NCI-H69 (cell line): ENCODE measurements at regions not wholly inside any gene's neighbourhood (a gene's known extent, or its start where the extent isn't known, plus 50 kb on each side); places are given as distances from the start of the nearest gene placed in this dataset.
"Not testable (repeated sequence)": the region's sequence is repeated elsewhere in the genome, so short reads cannot be mapped to it uniquely, and the experiment has no call there.

Source experiments
- DNase-seq: peaks from one replicate; lab custom pipeline; 2025; lab: John Stamatoyannopoulos, UW

DNA sequence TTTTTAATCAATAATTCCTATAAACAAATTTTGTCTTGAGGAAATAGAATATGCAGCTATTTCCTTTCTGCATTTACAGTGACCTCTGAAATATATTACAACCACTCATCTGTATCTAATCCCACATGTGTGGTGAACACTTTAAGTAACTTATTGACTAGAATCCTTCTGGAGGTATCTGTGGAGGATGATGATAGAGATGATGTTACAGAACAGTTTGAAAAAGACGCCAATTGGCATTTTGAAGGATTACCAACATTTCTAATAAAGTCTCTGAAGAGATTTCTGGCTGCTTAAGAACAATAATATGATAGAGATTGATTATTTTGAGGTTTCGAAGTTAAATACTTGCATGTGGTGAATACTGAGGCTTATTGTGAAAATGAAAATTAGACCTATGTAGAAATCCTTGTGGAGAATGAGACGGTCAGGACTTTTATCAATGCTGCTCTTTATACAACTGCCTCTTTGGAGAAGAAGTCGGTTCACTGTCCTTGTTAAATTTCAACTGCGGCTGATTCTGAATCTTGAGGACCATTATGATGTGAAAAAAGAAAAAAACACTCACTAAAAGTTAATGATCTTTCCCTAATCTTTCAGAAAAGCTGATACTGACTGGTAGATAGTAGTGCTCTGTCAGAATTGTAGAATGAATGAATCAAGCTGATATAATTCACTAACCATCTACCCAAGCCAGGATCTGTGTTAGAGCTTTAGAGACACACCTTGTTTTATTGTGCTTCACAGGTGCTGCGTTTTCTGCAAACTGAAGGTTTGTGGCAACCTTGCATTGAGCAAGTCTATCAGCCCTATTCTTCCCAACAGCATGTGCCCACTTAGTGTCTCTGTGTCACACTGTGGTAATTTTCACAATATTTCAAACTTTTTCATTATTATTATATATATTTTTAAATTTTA is 204.7 kb downstream of the SPRY1 start:
- no peak for DNase-seq

DNA sequence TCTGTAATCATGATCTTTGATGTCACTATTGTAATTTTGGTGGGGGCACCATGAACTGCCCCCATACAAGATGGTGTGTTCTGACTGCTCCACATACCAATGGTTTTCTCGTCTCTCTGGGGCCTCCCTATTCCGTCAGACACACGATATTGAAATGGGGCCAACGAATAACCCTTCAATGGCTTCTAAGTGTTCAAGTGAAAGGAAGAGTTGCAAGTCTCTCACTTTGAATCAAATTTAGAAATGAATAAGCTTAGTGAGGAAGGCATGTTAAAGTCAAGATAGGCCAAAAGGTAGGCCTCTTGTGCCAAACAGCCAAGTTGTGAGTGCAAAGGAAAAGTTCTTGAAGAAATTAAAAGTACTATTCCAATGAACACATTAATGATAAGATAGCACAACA is 205.4 kb downstream of the SPRY1 start:
- no peak for DNase-seq

- peak; percentile 9 for DNase-seq
These were observed 206.6 kb downstream of the SPRY1 start for GRCh38 chr4:123603165-123603564.

DNA sequence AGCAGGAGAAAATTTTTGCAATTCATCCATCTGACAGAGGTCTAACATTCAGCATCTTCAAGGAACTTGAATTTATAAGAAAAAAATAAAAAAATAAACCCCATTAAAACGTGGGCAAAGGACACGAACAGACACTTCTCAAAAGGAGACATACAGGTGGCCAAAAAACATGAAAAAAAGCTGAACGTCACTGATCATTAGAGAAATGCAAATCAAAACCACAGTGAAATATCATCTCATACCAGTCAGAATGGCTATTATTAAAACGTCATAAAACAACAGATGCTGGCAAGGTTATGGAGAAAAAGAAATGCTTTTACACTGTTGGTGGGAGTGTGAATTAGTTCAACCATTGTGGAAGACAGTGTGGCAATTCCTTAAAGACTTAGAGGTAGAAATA is 209.2 kb downstream of the SPRY1 start:
- not testable (repeated sequence) for DNase-seq

DNA sequence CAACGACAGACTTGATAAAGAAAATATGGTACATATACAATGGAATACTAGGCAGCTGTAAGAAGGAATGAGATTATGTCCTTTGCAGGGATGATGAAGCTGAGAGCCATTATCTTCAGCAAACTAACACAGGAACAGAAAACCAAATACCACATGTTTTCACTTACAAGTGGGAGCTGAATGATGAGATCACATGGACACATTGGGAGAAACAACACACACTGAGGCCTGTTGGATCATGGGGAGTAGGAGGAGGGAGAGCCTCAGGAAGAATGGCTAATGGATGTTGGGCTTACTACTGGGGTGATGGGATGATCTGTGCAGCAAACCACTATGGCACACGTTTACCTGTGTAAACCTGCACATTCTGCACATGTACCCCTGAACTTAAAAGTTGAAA is 209.7 kb downstream of the SPRY1 start:
- no peak for DNase-seq

DNA sequence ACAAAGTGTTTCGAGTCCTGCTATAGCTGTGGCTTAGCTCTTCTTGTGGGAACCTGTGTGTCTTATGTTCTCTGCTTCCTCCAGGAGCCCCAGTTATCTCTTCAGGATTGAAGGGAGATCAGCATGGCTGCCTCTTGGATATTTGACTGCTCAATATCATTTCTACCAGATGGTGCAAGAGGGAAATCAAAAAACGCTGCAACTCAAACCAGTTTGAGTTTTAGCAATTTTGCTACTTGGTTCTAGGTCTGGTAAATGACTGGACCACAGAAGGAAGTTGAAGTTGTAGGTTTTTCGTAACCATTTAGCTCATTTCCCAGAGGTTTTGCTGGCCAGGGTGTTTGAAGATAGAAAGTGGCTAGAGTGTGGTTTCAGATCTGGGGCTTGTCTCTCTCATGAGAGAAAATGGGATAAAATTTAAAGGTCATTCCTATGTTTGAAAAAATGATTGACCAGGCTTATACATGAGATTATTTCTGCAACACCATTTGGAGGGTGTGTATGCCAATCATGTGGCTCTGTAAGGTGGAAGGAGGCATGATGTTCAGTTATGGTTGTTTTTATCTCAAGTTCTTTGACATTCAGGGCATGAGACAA is 210.4 kb downstream of the SPRY1 start:
- no peak for DNase-seq

DNA sequence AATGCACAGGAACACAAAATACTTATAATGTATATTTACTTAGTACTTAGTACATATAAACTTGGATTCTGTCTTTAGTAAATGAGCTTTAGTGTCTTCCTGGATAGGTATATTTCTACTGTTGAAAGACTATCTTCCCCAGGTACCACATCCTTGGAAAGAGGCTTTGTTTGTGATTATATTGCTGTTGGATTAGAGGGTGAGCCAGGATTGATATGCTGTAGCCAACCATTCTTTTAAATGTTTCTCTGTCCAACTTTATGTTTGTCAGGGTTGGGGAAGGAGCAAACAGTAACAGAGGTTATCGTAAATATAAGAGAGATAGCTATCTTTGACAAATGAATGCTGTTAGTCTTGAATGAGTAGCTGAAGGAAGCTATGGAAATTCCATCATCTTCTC is 213.2 kb downstream of the SPRY1 start:
- no peak for DNase-seq

DNA sequence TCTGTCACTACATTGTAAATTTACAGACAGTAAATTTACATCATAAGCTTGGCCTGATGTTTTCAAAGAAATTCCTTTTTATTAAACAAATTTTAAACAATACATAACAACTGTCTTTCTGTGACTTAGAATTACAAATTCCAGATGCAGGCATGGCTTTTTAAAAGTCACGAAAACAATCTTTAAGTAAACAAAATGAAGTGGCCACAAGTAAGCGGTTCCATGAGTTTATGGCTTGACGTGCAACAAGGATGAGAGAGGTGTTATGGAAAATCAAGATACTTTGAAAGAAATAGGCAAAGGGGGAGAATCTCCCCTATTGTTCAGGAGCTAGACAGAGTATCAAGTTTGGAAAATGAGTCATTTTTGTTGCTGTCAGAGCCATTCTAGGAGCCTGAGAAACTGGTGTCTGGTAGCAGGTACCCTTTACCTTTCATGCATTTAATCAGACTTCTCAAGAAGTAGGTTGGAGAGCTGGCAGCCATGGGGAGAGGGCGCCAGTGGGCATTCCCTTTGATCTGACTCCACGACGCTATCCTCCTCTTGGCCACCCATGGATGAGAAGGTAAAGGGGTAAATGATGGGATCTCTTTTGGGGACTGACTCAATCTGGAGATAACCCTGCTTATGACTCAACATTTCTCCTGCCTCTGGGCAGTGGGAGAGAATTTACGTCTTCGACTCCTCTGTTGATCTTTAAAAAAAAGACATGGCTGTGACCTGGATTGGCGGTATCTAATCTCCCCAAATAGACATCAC is 217.2 kb downstream of the SPRY1 start:
- DNase-seq: no peak

- DNase-seq: no peak
These were observed 219.3 kb downstream of the SPRY1 start for GRCh38 chr4:123615901-123616300.

GRCh38 chr4:123616951-123617461 is 220.4 kb downstream of the SPRY1 start:
- peak; percentile 51 for DNase-seq

- DNase-seq: no peak
These were observed 221.2 kb downstream of the SPRY1 start for GRCh38 chr4:123617791-123618190.

- no peak for DNase-seq
These were observed 222.0 kb downstream of the SPRY1 start for GRCh38 chr4:123618606-123619005.

DNA sequence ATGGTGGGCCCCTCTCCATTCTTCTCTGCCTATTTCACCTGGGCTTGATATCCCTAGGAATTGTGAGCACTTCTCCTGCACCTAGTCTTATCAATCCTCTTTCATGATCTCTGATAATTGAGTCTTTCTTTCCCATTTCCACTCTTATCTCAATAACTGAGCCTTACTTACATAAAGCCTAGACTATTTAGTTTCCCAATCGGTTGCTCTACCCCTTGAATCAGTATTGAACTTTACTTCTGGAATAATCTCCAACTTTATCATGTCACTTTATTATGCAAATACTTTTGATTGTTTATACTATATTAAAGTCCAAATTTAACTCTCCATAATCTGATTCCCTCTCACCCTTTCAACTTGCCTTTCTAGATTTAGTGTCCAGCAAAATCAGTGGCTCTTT is 222.7 kb downstream of the SPRY1 start:
- no peak for DNase-seq

GRCh38 chr4:123619895-123620294 is 223.3 kb downstream of the SPRY1 start:
- DNase-seq: no peak

GRCh38 chr4:123621072-123621705 is 224.6 kb downstream of the SPRY1 start:
- no peak for DNase-seq

GRCh38 chr4:123622572-123622971 is 226.0 kb downstream of the SPRY1 start:
- DNase-seq: no peak

DNA sequence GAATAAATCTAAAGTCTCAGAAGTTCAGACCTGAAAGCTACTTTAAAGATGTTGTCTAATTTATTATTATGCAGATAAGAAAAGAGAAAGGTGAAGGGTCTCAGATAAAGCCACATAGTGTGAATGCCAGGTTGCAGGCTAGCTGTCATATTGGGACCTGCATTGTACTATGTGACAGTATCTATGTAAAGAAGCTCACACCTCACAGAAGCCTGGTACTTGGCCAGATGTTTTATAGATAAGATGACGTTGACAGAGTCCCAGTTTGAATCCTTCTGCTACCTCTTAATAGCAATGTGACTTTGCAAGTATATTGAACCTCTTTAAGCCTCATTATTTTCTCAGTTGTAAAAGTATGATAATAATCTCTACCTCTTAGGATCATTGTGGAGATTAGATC is 227.0 kb downstream of the SPRY1 start:
- no peak for DNase-seq

DNA sequence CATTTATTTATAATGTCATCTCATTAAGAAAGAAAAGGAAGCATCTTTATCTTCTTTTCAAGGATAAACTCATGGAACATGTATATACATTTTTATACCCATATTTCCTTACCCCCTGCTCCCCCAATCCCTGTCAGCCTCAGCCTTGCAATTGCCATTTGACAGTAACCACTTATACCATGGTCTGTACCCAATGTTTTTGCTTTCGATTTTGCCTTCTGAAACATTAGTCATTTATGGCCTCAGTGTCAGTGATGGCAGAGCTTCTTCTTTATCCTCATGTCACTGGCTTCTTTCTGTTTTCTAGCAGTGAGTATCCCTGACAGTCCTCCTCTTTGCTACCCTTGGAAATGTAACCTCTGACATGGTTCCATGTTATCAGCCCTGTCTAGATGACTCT is 228.4 kb downstream of the SPRY1 start:
- DNase-seq: no peak

- no peak for DNase-seq
These were observed 231.7 kb downstream of the SPRY1 start for GRCh38 chr4:123628288-123628687.

GRCh38 chr4:123631786-123632692 is 235.4 kb downstream of the SPRY1 start:
- no peak for DNase-seq

DNA sequence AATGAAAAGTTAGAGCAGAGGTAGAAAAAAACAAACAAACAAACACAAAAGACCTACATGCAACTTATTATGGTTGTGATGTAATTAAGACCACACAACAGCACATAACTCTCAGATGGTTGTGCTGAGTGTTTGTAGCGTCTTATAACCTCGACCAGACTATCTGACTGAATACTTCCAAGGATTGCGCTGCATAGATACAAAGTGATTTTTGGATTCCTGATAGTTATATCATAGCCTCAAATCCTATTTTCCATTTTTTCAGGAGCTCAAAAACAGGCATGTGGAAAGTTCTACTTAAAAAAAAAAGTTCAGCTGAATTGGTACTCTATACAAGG is 236.1 kb downstream of the SPRY1 start:
- DNase-seq: no peak
